ENCODE measurements at regions not wholly inside any gene's neighbourhood (a gene's known extent, or its start where the extent isn't known, plus 50 kb on each side); places are given as distances from the start of the nearest gene placed in this dataset.
A peak's percentile ranks its signal among the peaks of the same experiment; 100 is the strongest.

DNA sequence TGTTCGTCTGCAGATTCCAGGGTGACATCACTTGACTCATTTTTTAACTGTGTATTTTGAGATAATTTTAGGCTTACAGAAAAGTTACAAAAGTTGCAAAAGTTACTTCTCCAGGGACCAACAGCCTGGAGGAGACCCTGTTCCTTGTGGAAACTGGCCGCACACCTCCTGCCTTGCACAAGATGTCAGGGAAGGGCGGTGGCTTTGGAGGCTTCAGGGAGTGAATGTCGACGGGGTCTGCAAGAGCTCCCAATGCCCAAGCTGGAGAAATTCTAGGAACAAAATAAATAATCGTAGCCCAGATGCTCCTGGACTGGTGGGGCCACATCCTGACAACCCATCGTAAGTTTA, 62.2 kb upstream of the FAM20C start:
- FAIRE-seq (no peak), DNase-seq (ENCODE audit: low read depth in 1 of 2, low spot score in 2 of 2) (no peak)
- no peak overlapping the region for H2BK12ac ChIP-seq (ENCODE audit: low read depth, low read length)
- H2BK5ac ChIP-seq (ENCODE audit: low read depth, low read length) = no peak overlapping the region
- H3K9ac ChIP-seq (replicated peaks in 1 of 4; ENCODE audit: extremely low read depth in 1 of 4, low read depth in 3 of 4, low read length in 3 of 4) = no peak overlapping the region
- H3K18ac ChIP-seq (ENCODE audit: extremely low read depth, low read length) = peak overlapping the region; percentile 9; the same call in 1 of the 2 replicates
- no peaks in the 10 kb centered on the region for H3K79me2 ChIP-seq (ENCODE audit: control insufficient read depth in 1 of 2, insufficient read depth in 2 of 2, low read length in 2 of 2)
- H3K9me3 ChIP-seq (ENCODE audit: insufficient read depth in 2 of 2, low read depth in 1 of 2, low read length in 1 of 2) = no peaks in the 10 kb centered on the region
- H3K23me2 ChIP-seq (ENCODE audit: low read depth, low read length) = no peaks in the 10 kb centered on the region
- peaks cover 0 to 5% (median under 1%) of the 10 kb centered on the region in 4 experiments; a peak in 3 of 7 replicates for H3K4me1 ChIP-seq (replicated peaks in 1 of 4; ENCODE audit: control insufficient read depth in 3 of 4, insufficient read depth in 4 of 4, low read length in 3 of 4)
- no peaks in the 10 kb centered on the region for H4K20me1 ChIP-seq (replicated peaks in 1 of 2; ENCODE audit: control insufficient read depth in 1 of 2, insufficient read depth in 2 of 2, low read length in 2 of 2)
- WGBS, 2 experiments (ENCODE audit: extremely low coverage in 1 of 2, insufficient coverage in 1 of 2, insufficient read length in 1 of 2, insufficient replicate concordance in 2 of 2, low coverage in 1 of 2, low lambda C conversion rate in 2 of 2, missing lambda C conversion rate in 1 of 2) = 96% methylated on average over 7 of the region's 7 CpGs; no CpG with 5 or more reads in 1 of the 2 experiments
- no peak overlapping the region for H3K23ac ChIP-seq (ENCODE audit: insufficient read length)
- H4K5ac ChIP-seq (ENCODE audit: insufficient read length, low read depth, low read length) = no peak overlapping the region
- no peak overlapping the region for H3K4me2 ChIP-seq (ENCODE audit: insufficient read depth in 1 of 2, low read depth in 2 of 2, low read length in 2 of 2)
- H2AK5ac ChIP-seq (ENCODE audit: low read depth, low read length) = no peak overlapping the region
- POLR2A ChIA-PET (ENCODE audit: partially characterized antibody) = no interaction called here
- no peak for TF ChIP-seq POLR2AphosphoS5 (IDR thresholded peaks at IDR 0.05; ENCODE audit: low read depth, low read length)
- TF ChIP-seq GTF2F1 (IDR thresholded peaks at IDR 0.05; ENCODE audit: borderline replicate concordance, low read depth, low read length) = no peak
- no peak overlapping the region for H4K8ac ChIP-seq (ENCODE audit: extremely low read depth, insufficient read depth, low read length)
- no peak overlapping the region for H2AFZ ChIP-seq (ENCODE audit: low read length)
- no peaks in the 10 kb centered on the region for H3K79me1 ChIP-seq (ENCODE audit: low read depth, low read length)
- H3K4me3 ChIP-seq (ENCODE audit: extremely low read depth in 1 of 4, insufficient read depth in 2 of 4, low read depth in 3 of 4, low read length in 4 of 4) = no peak overlapping the region
- no peak overlapping the region for H2BK15ac ChIP-seq (ENCODE audit: low read length)
- H2BK120ac ChIP-seq (replicated peaks; ENCODE audit: low read depth, low read length) = no peak overlapping the region
- H3K27me3 ChIP-seq (replicated peaks in 1 of 4; ENCODE audit: control insufficient read depth in 3 of 4, extremely low read depth in 1 of 4, insufficient read depth in 3 of 4, low read length in 3 of 4) = no peaks in the 10 kb centered on the region
- H3K36me3 ChIP-seq (ENCODE audit: control insufficient read depth in 2 of 4, insufficient read depth in 4 of 4, low read length in 3 of 4) = no peaks in the 10 kb centered on the region
- H3K14ac ChIP-seq (ENCODE audit: insufficient read length) = no peak overlapping the region
- H4K91ac ChIP-seq (replicated peaks; ENCODE audit: insufficient read length, low read length) = no peak overlapping the region
- H3K56ac ChIP-seq (replicated peaks; ENCODE audit: insufficient read length, low read depth, low read length) = no peak overlapping the region
- CTCF ChIA-PET (ENCODE audit: partially characterized antibody) = interaction anchor here (1.0 kb wide), 1 partner anchor 37 kb away, joined by 3 read pairs; no protein-coding TSS in a partner anchor
- H3K27ac ChIP-seq (ENCODE audit: low read depth, low read length) = no peak overlapping the region
- no peak overlapping the region for H2BK20ac ChIP-seq (ENCODE audit: low read length)
- no peak overlapping the region for H3K4ac ChIP-seq (replicated peaks; ENCODE audit: insufficient read length, low read depth, low read length)

Data from H1 (cell line).